SK-N-DZ (cell line): ENCODE measurements at regions not wholly inside any gene's neighbourhood (a gene's known extent, or its start where the extent isn't known, plus 50 kb on each side); places are given as distances from the start of the nearest gene placed in this dataset.

Experiments
- DNase-seq: peaks from one replicate; pipeline ENCODE4 v3.0.0-alpha.2; 2015; ENCODE audit warnings: low spot score

- DNase-seq: no peak
These were observed 90.0 kb downstream of the FAM174B start for GRCh38 chr15:92565351-92566125.

GRCh38 chr15:92561754-92562153 lies 93.8 kb downstream of the FAM174B start:
- no peak for DNase-seq

- no peak for DNase-seq
These were observed 102.3 kb downstream of the FAM174B start for GRCh38 chr15:92553317-92553716.

GRCh38 chr15:92545996-92546395 lies 109.6 kb downstream of the FAM174B start:
- no peak for DNase-seq

GRCh38 chr15:92541291-92542200 lies 114.0 kb downstream of the FAM174B start:
- DNase-seq: no peak

- DNase-seq: peak; percentile 71
These were observed 117.5 kb downstream of the FAM174B start for GRCh38 chr15:92538115-92538514.

GRCh38 chr15:92533298-92533697 lies 122.3 kb downstream of the FAM174B start:
- no peak for DNase-seq

GRCh38 chr15:92531406-92531805 lies 124.2 kb downstream of the FAM174B start:
- no peak for DNase-seq

GRCh38 chr15:92528736-92529135 lies 126.8 kb downstream of the FAM174B start:
- no peak for DNase-seq

GRCh38 chr15:92527197-92527596 lies 128.4 kb downstream of the FAM174B start:
- no peak for DNase-seq

- DNase-seq: no peak
These were observed 129.8 kb downstream of the FAM174B start for GRCh38 chr15:92525758-92526245.

- DNase-seq: peak; percentile 26
These were observed 130.6 kb downstream of the FAM174B start for GRCh38 chr15:92524874-92525565.

GRCh38 chr15:92524161-92524560 lies 130.5 kb downstream of the ST8SIA2 start:
- DNase-seq: no peak

- DNase-seq: peak; percentile 65
These were observed 129.5 kb downstream of the ST8SIA2 start for GRCh38 chr15:92523176-92523575.

GRCh38 chr15:92521624-92522008 lies 127.9 kb downstream of the ST8SIA2 start:
- peak; percentile 88 for DNase-seq

- no peak for DNase-seq
These were observed 127.4 kb downstream of the ST8SIA2 start for GRCh38 chr15:92520914-92521623.

GRCh38 chr15:92519709-92520108 lies 126.0 kb downstream of the ST8SIA2 start:
- DNase-seq: no peak
